Astrocyte (in vitro differentiated cells and primary cell): ENCODE measurements at regions not wholly inside any gene's neighbourhood (a gene's known extent, or its start where the extent isn't known, plus 50 kb on each side); places are given as distances from the start of the nearest gene placed in this dataset.

Experiments
- EZH2 ChIP-seq: IDR thresholded peaks from 2 replicates; pipeline ENCODE4 v1.6.1; 2012; ENCODE audit warnings: mild to moderate bottlenecking, low read length, inconsistent platforms; ENCODE audit not compliant: insufficient read depth
- TF ChIP-seq, protein P1 (sequence below): IDR thresholded peaks from 2 replicates; pipeline ENCODE4 v1.5.1; 2011; ENCODE audit warnings: low read depth, mild to moderate bottlenecking, inconsistent platforms, low read length, moderate library complexity; ENCODE audit not compliant: insufficient read depth

DNA sequence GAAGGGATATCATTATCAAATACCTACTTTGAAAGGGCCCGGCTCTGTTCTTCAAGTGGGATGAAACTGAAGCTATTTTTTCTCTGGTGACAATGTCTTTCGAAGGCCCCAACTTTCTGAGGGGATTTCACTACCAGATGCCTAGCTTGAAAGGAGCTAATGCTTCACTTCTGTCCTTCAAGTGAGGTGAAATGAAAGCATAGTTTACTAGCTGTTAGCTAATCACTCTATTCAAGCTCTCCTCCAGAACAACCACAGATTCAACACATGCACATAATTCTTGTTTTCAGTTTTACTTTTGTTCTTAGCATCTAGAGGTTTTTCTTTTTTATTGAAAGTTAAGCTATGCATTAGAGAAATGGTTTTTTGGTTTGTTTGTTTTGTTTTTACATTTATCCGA, 571.4 kb downstream of the NOVA1 start:
- TF ChIP-seq, protein P1, sequence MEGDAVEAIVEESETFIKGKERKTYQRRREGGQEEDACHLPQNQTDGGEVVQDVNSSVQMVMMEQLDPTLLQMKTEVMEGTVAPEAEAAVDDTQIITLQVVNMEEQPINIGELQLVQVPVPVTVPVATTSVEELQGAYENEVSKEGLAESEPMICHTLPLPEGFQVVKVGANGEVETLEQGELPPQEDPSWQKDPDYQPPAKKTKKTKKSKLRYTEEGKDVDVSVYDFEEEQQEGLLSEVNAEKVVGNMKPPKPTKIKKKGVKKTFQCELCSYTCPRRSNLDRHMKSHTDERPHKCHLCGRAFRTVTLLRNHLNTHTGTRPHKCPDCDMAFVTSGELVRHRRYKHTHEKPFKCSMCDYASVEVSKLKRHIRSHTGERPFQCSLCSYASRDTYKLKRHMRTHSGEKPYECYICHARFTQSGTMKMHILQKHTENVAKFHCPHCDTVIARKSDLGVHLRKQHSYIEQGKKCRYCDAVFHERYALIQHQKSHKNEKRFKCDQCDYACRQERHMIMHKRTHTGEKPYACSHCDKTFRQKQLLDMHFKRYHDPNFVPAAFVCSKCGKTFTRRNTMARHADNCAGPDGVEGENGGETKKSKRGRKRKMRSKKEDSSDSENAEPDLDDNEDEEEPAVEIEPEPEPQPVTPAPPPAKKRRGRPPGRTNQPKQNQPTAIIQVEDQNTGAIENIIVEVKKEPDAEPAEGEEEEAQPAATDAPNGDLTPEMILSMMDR: no peak
- no peak for TF ChIP-seq EZH2
